PC-9 (cell line): ENCODE measurements at regions not wholly inside any gene's neighbourhood (a gene's known extent, or its start where the extent isn't known, plus 50 kb on each side); places are given as distances from the start of the nearest gene placed in this dataset.

ENCODE experiments used
- BruUV-seq: library from RNA; stranded (reverse); fragments of 400-500 nt; replicated peaks from 2 replicates; lab custom pipeline; 2021; lab: Mats Ljungman, UMichigan
- CTCF ChIA-PET: fragments of 300-600 bp; sonication (Branson Sonifier 250); formaldehyde crosslinking; loops from one replicate; lab custom pipeline; 2022; ENCODE audit warnings: antibody characterized with exemption; lab: Charles Lee
- POLR2A ChIA-PET: fragments of 300-600 bp; sonication (Branson Sonifier 250); formaldehyde crosslinking; loops from one replicate; lab custom pipeline; 2022; ENCODE audit warnings: antibody characterized with exemption; ENCODE audit not compliant: unreplicated experiment; lab: Charles Lee
- DNase-seq, 2 experiments: peaks; one replicate each; pipeline versions ENCODE4 v3.0.0 to v3.0.0-alpha.2; 2015 to 2022; ENCODE audit warnings: mixed read lengths in 1 of 2
- H2AFZ ChIP-seq: fragments of 200-600 bp; sonication (generic); 2 replicates; pipeline ENCODE4 v1.8.1; 2017; ENCODE audit warnings: antibody characterized with exemption
- H3F3A ChIP-seq: fragments of 200-600 bp; sonication (generic); 2 replicates; pipeline ENCODE4 v1.8.1; 2017; ENCODE audit warnings: antibody characterized with exemption, mild to moderate bottlenecking, low read depth; ENCODE audit not compliant: insufficient read depth
- H3K27ac ChIP-seq: fragments of 200-600 bp; sonication (generic); 2 replicates; pipeline ENCODE4 v1.6.1; 2016; ENCODE audit warnings: mixed run types
- H3K27me3 ChIP-seq: fragments of 200-600 bp; sonication (generic); 2 replicates; pipeline ENCODE4 v1.6.1; 2016; ENCODE audit warnings: low read depth, mixed run types; ENCODE audit not compliant: insufficient read depth
- H3K36me3 ChIP-seq: fragments of 200-600 bp; sonication (generic); 2 replicates; pipeline ENCODE4 v1.6.1; 2016; ENCODE audit warnings: low read depth, mixed run types
- H3K4me1 ChIP-seq: fragments of 200-600 bp; sonication (generic); replicated peaks from 2 replicates; pipeline ENCODE4 v1.6.1; 2016; ENCODE audit warnings: mixed run types; ENCODE audit not compliant: insufficient read depth
- H3K4me2 ChIP-seq: fragments of 200-600 bp; sonication (generic); 2 replicates; pipeline ENCODE4 v1.6.1; 2017; ENCODE audit warnings: mixed run types
- H3K4me3 ChIP-seq: fragments of 200-600 bp; sonication (generic); 2 replicates; pipeline ENCODE4 v1.6.1; 2016; ENCODE audit warnings: mixed run types
- H3K79me2 ChIP-seq: fragments of 200-600 bp; sonication (generic); 2 replicates; pipeline ENCODE4 v1.6.1; 2017; ENCODE audit warnings: low read depth, mixed run types
- H3K9me2 ChIP-seq: fragments of 200-600 bp; sonication (generic); 2 replicates; pipeline ENCODE4 v1.8.1; 2017; ENCODE audit warnings: mild to moderate bottlenecking; ENCODE audit not compliant: insufficient read depth
- H3K9me3 ChIP-seq: fragments of 200-600 bp; sonication (generic); 2 replicates; pipeline ENCODE4 v1.8.1; 2016; ENCODE audit warnings: low read depth; ENCODE audit not compliant: insufficient read depth
- H4K20me1 ChIP-seq: fragments of 200-600 bp; sonication (generic); 2 replicates; pipeline ENCODE4 v1.8.1; 2017; ENCODE audit not compliant: insufficient read depth
- CTCF ChIP-seq: fragments of 200-600 bp; sonication (generic); conservative IDR thresholded peaks from 2 replicates; pipeline ENCODE4 v1.6.1; 2017; ENCODE audit warnings: mixed run types, antibody characterized with exemption, mild to moderate bottlenecking, moderate library complexity
- EZH2 ChIP-seq: fragments of 200-600 bp; sonication (generic); IDR thresholded peaks from 2 replicates; pipeline ENCODE4 v1.8.0; 2017; ENCODE audit warnings: antibody characterized with exemption, low read depth
- intact Hi-C: fragments of 100-400 bp; cut with micrococcal nuclease; formaldehyde crosslinking; loops from one replicate; pipeline ENCODE4 v1.10.0; 2022; ENCODE audit not compliant: unreplicated experiment

- H2AFZ ChIP-seq, result no peak overlapping the region
- no peaks in the 10 kb centered on the region for H3K4me1 ChIP-seq
- no peaks in the 10 kb centered on the region for H3K36me3 ChIP-seq
- intact Hi-C loops, result no loop called here
- CTCF ChIA-PET, result no interaction called here
- no peaks in the 10 kb centered on the region for H3K9me3 ChIP-seq
- no peaks in the 10 kb centered on the region for H3K9me2 ChIP-seq
- DNase-seq, result no peak
- H3K27ac ChIP-seq, result no peak overlapping the region
- H3K4me3 ChIP-seq, result no peak overlapping the region
- H3K4me2 ChIP-seq, result no peak overlapping the region
- no peak for TF ChIP-seq CTCF
- TF ChIP-seq EZH2, result no peak
- BruUV-seq, result no TSS peak
- POLR2A ChIA-PET, result no interaction called here
- no peaks in the 10 kb centered on the region for H3K79me2 ChIP-seq
- H3K27me3 ChIP-seq, result peaks cover 70% of the 10 kb centered on the region
- H4K20me1 ChIP-seq, result 0 out of 2 replicates have a peak, but pooled peaks cover 5% of the 10 kb centered on the region
- no peaks in the 10 kb centered on the region for H3F3A ChIP-seq
Observed at GRCh38 chr2:16071865-16072637, 131.7 kb downstream of the MYCN start.

- Histone ChIP-seq H3K79me2 (no peaks in the 10 kb centered on the region), H3F3A (no peaks in the 10 kb centered on the region), H2AFZ (no peak overlapping the region), H3K27ac (no peak overlapping the region), H3K4me2 (no peak overlapping the region), H3K9me3 (no peaks in the 10 kb centered on the region), H3K27me3 (peaks cover 72% of the 10 kb centered on the region), H4K20me1 (0 out of 2 replicates have a peak, but pooled peaks cover 5% of the 10 kb centered on the region), H3K9me2 (no peaks in the 10 kb centered on the region), H3K4me3 (no peak overlapping the region), H3K36me3 (no peaks in the 10 kb centered on the region), H3K4me1 (no peaks in the 10 kb centered on the region)
- TF ChIP-seq EZH2 (no peak), CTCF (no peak)
- intact Hi-C loops, result no loop called here
- ChIA-PET POLR2A (no interaction called here), CTCF (no interaction called here)
- DNase-seq, result no peak
- BruUV-seq, result no TSS peak
Observed at GRCh38 chr2:16071039-16071864, 130.9 kb downstream of the MYCN start.

GRCh38 chr2:16070648-16070971 is 130.3 kb downstream of the MYCN start:
- no peak overlapping the region for H3K4me3 ChIP-seq
- H3K27me3 ChIP-seq, result peaks cover 70% of the 10 kb centered on the region
- no peaks in the 10 kb centered on the region for H3K9me3 ChIP-seq
- H4K20me1 ChIP-seq, result 0 out of 2 replicates have a peak, but pooled peaks cover 5% of the 10 kb centered on the region
- intact Hi-C loops, result no loop called here
- no peaks in the 10 kb centered on the region for H3F3A ChIP-seq
- no peaks in the 10 kb centered on the region for H3K79me2 ChIP-seq
- H3K36me3 ChIP-seq, result no peaks in the 10 kb centered on the region
- no peak for DNase-seq
- POLR2A ChIA-PET, result no interaction called here
- no peaks in the 10 kb centered on the region for H3K4me1 ChIP-seq
- no peaks in the 10 kb centered on the region for H3K9me2 ChIP-seq
- H3K27ac ChIP-seq, result no peak overlapping the region
- TF ChIP-seq EZH2 (no peak), CTCF (no peak)
- H2AFZ ChIP-seq, result no peak overlapping the region
- no TSS peak for BruUV-seq
- H3K4me2 ChIP-seq, result no peak overlapping the region
- CTCF ChIA-PET, result no interaction called here
